Calu3 (cell line): ENCODE measurements at regions not wholly inside any gene's neighbourhood (a gene's known extent, or its start where the extent isn't known, plus 50 kb on each side); places are given as distances from the start of the nearest gene placed in this dataset.

ENCODE experiments used
- BruUV-seq: library from RNA; stranded (reverse); fragments of 400-500 nt; replicated peaks from 2 replicates; lab custom pipeline; 2021; lab: Mats Ljungman, UMichigan
- CTCF ChIA-PET: fragments of 300-600 bp; sonication (Branson Sonifier 250); formaldehyde crosslinking; loops from one replicate; lab custom pipeline; 2022; ENCODE audit warnings: antibody characterized with exemption; lab: Charles Lee
- DNase-seq: peaks from one replicate; pipeline ENCODE4 v3.0.0; 2022
- H3K27ac Mint-ChIP-seq: one replicate; pipeline ENCODE4 v1.8.0; 2022; ENCODE audit warnings: mixed read lengths; ENCODE audit not compliant: unreplicated experiment
- H3K27me3 Mint-ChIP-seq: one replicate; pipeline ENCODE4 v1.8.0; 2022; ENCODE audit warnings: mixed read lengths; ENCODE audit not compliant: unreplicated experiment
- H3K36me3 Mint-ChIP-seq: one replicate; pipeline ENCODE4 v1.8.0; 2022; ENCODE audit warnings: mild to moderate bottlenecking, moderate library complexity, mixed read lengths; ENCODE audit not compliant: insufficient read depth, unreplicated experiment
- H3K4me1 Mint-ChIP-seq: one replicate; pipeline ENCODE4 v1.8.0; 2022; ENCODE audit warnings: mild to moderate bottlenecking, low read depth, mixed read lengths; ENCODE audit not compliant: unreplicated experiment
- H3K4me3 Mint-ChIP-seq: one replicate; pipeline ENCODE4 v1.8.0; 2022; ENCODE audit warnings: mild to moderate bottlenecking, low read depth, moderate library complexity, mixed read lengths; ENCODE audit not compliant: unreplicated experiment
- H3K9me3 Mint-ChIP-seq: one replicate; pipeline ENCODE4 v1.8.0; 2022; ENCODE audit warnings: low read depth, mixed read lengths; ENCODE audit not compliant: unreplicated experiment
- intact Hi-C: fragments of 100-400 bp; cut with micrococcal nuclease; formaldehyde crosslinking; loops from one replicate; pipeline ENCODE4 v1.10.0; 2022; ENCODE audit not compliant: unreplicated experiment
- TF ChIP-seq, protein P1 (sequence below): fragments of 200-600 bp; IDR thresholded peaks from one replicate; pipeline ENCODE4 v1.8.0; 2022; ENCODE audit warnings: antibody characterized with exemption; ENCODE audit not compliant: unreplicated experiment

GRCh38 chr9:120137186-120137840 lies 442.7 kb downstream of the CDK5RAP2 start:
- H3K36me3 Mint-ChIP-seq, result no peaks in the 10 kb centered on the region
- TF ChIP-seq, protein P1, sequence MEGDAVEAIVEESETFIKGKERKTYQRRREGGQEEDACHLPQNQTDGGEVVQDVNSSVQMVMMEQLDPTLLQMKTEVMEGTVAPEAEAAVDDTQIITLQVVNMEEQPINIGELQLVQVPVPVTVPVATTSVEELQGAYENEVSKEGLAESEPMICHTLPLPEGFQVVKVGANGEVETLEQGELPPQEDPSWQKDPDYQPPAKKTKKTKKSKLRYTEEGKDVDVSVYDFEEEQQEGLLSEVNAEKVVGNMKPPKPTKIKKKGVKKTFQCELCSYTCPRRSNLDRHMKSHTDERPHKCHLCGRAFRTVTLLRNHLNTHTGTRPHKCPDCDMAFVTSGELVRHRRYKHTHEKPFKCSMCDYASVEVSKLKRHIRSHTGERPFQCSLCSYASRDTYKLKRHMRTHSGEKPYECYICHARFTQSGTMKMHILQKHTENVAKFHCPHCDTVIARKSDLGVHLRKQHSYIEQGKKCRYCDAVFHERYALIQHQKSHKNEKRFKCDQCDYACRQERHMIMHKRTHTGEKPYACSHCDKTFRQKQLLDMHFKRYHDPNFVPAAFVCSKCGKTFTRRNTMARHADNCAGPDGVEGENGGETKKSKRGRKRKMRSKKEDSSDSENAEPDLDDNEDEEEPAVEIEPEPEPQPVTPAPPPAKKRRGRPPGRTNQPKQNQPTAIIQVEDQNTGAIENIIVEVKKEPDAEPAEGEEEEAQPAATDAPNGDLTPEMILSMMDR, result no peak
- no peaks in the 10 kb centered on the region for H3K4me1 Mint-ChIP-seq
- no peaks in the 10 kb centered on the region for H3K27me3 Mint-ChIP-seq
- intact Hi-C loops, result no loop called here
- DNase-seq, result no peak
- H3K27ac Mint-ChIP-seq, result no peak overlapping the region
- no peaks in the 10 kb centered on the region for H3K9me3 Mint-ChIP-seq
- no peak overlapping the region for H3K4me3 Mint-ChIP-seq
- no TSS peak for BruUV-seq
- CTCF ChIA-PET, result interaction anchor here (0.6 kb wide), 1 partner anchor 857 kb away, joined by 3 read pairs; no protein-coding TSS in a partner anchor

GRCh38 chr9:120136696-120137095 lies 443.3 kb downstream of the CDK5RAP2 start:
- no peak overlapping the region for H3K4me3 Mint-ChIP-seq
- BruUV-seq, result no TSS peak
- H3K27me3 Mint-ChIP-seq, result no peaks in the 10 kb centered on the region
- H3K4me1 Mint-ChIP-seq, result no peaks in the 10 kb centered on the region
- intact Hi-C loops, result no loop called here
- H3K36me3 Mint-ChIP-seq, result no peaks in the 10 kb centered on the region
- CTCF ChIA-PET, result interaction anchor here (0.6 kb wide), 1 partner anchor 858 kb away, joined by 3 read pairs; no protein-coding TSS in a partner anchor
- DNase-seq, result no peak
- no peaks in the 10 kb centered on the region for H3K9me3 Mint-ChIP-seq
- TF ChIP-seq, protein P1, result no peak
- no peak overlapping the region for H3K27ac Mint-ChIP-seq

- Mint-ChIP-seq H3K27me3 (peaks cover 17% of the 10 kb centered on the region), H3K27ac (no peak overlapping the region), H3K4me1 (no peaks in the 10 kb centered on the region), H3K4me3 (no peak overlapping the region), H3K9me3 (peaks cover 6% of the 10 kb centered on the region), H3K36me3 (no peaks in the 10 kb centered on the region)
- BruUV-seq, result no TSS peak
- intact Hi-C loops, result no loop called here
- DNase-seq, result no peak
- TF ChIP-seq, protein P1, result no peak
- CTCF ChIA-PET, result no interaction called here
Observed at GRCh38 chr9:120117081-120117480, 462.9 kb downstream of the CDK5RAP2 start.

GRCh38 chr9:120110520-120110919 lies 469.4 kb downstream of the CDK5RAP2 start:
- no peak overlapping the region for H3K4me3 Mint-ChIP-seq
- no peak overlapping the region for H3K27ac Mint-ChIP-seq
- no TSS peak for BruUV-seq
- H3K9me3 Mint-ChIP-seq, result no peaks in the 10 kb centered on the region
- no peaks in the 10 kb centered on the region for H3K4me1 Mint-ChIP-seq
- peaks cover 43% of the 10 kb centered on the region for H3K27me3 Mint-ChIP-seq
- no peak for DNase-seq
- no peaks in the 10 kb centered on the region for H3K36me3 Mint-ChIP-seq
- TF ChIP-seq, protein P1, result no peak
- intact Hi-C loops, result no loop called here
- CTCF ChIA-PET, result no interaction called here
